Esophagus muscularis mucosa (tissue), 4 donors: ENCODE measurements at regions not wholly inside any gene's neighbourhood (a gene's known extent, or its start where the extent isn't known, plus 50 kb on each side); places are given as distances from the start of the nearest gene placed in this dataset.

Experiments
- DNase-seq: peaks from one replicate; pipeline ENCODE4 v3.0.0-alpha.2; 2017; ENCODE audit errors: extremely low spot score
- H3K27ac ChIP-seq, 4 donors: fragments of 200-600 bp; sonication (generic); replicated peaks in 1 of 4; 1 replicate in 3 of 4; 2 replicates in 1 of 4; pipeline ENCODE4 v1.5.1; 2016 to 2019; ENCODE audit warnings: mild to moderate bottlenecking in 1 of 4
- H3K27me3 ChIP-seq, 4 donors: fragments of 200-600 bp; sonication (generic); one replicate each; pipeline versions ENCODE4 v1.5.1 to v1.6.0; 2016 to 2019
- H3K36me3 ChIP-seq, 4 donors: fragments of 200-600 bp; sonication (generic); one replicate each; pipeline ENCODE4 v1.5.1; 2016 to 2019
- H3K4me1 ChIP-seq, 4 donors: fragments of 200-600 bp; sonication (generic); one replicate each; pipeline ENCODE4 v1.5.1; 2016 to 2019
- H3K4me3 ChIP-seq, 4 donors: fragments of 200-600 bp; sonication (generic); 1 replicate in 2 of 4; 2 replicates in 2 of 4; pipeline ENCODE4 v1.5.1; 2016 to 2019; ENCODE audit warnings: mild to moderate bottlenecking in 4 of 4, moderate library complexity in 1 of 4
- H3K9me3 ChIP-seq, 4 donors: fragments of 200-600 bp; sonication (generic); 1 replicate in 3 of 4; 2 replicates in 1 of 4; pipeline ENCODE4 v1.5.1; 2016 to 2019
- CTCF ChIP-seq, 3 experiments: fragments of 200-600 bp in 2 of 3; fragments of 450-650 bp in 1 of 3; sonication (generic) in 2 of 3; IDR thresholded peaks; one replicate each; pipeline ENCODE4 v1.5.1; 2017 to 2019; ENCODE audit warnings: antibody characterized with exemption in 3 of 3, mild to moderate bottlenecking in 2 of 3, moderate library complexity in 1 of 3
- EP300 ChIP-seq: sonication (generic); formaldehyde crosslinking; IDR thresholded peaks from one replicate; pipeline ENCODE4 v1.6.1; 2017; ENCODE audit warnings: antibody characterized with exemption
- POLR2A ChIP-seq: fragments of 450-650 bp; IDR thresholded peaks from one replicate; pipeline ENCODE4 v1.6.1; 2017; ENCODE audit warnings: antibody characterized with exemption, moderate library complexity, mild to moderate bottlenecking, low read depth
- POLR2AphosphoS5 ChIP-seq, 2 donors: sonication (generic); formaldehyde crosslinking; IDR thresholded peaks; one replicate each; pipeline ENCODE4 v1.6.1; 2017; ENCODE audit warnings: antibody characterized with exemption in 2 of 2
- WGBS: methylation state at CpG from one replicate; pipeline ENCODE4 v1.1.5; 2018; 5-methylcytosine and 5-hydroxymethylcytosine counted together
- intact Hi-C: fragments of 100-400 bp; cut with DNase I; formaldehyde crosslinking; loops from one replicate; pipeline ENCODE4 v1.15.1; 2023

- Histone ChIP-seq H3K4me1 (peaks cover 66 to 77% (median 71%) of the 10 kb centered on the region in 4 donors), H3K36me3 (no peaks in the 10 kb centered on the region), H3K4me3 (no peak overlapping the region), H3K27ac (peak overlapping the region; percentile 88 to 93 (median 90)), H3K9me3 (no peaks in the 10 kb centered on the region), H3K27me3 (no peaks in the 10 kb centered on the region)
- intact Hi-C loops = no loop called here
- DNase-seq = no peak
- 72% methylated on average over 2 of the region's 2 CpGs for WGBS
- no peak for TF ChIP-seq CTCF (IDR thresholded peaks at IDR 0.05)
- TF ChIP-seq POLR2A = no peak
- TF ChIP-seq POLR2AphosphoS5 (IDR thresholded peaks at IDR 0.05) = no peak
- no peak for TF ChIP-seq EP300
These were observed 129.9 kb upstream of the HAAO start for GRCh38 chr2:42922293-42922692.

- no peak overlapping the region for H3K4me3 ChIP-seq
- TF ChIP-seq CTCF (IDR thresholded peaks at IDR 0.05) = no peak
- no peak for TF ChIP-seq EP300
- TF ChIP-seq POLR2A = no peak
- no peak for TF ChIP-seq POLR2AphosphoS5 (IDR thresholded peaks at IDR 0.05)
- intact Hi-C loops = no loop called here
- H3K36me3 ChIP-seq = no peaks in the 10 kb centered on the region
- no peaks in the 10 kb centered on the region for H3K27me3 ChIP-seq
- no peaks in the 10 kb centered on the region for H3K9me3 ChIP-seq
- peak overlapping the region; percentile 88 to 93 (median 90) for H3K27ac ChIP-seq
- H3K4me1 ChIP-seq = peaks cover 64 to 77% (median 69%) of the 10 kb centered on the region in 4 donors
- WGBS = 88% methylated on average over 3 of the region's 3 CpGs
- DNase-seq = no peak
These were observed 129.3 kb upstream of the HAAO start for GRCh38 chr2:42921721-42922120.

GRCh38 chr2:42921147-42921520 lies 128.8 kb upstream of the HAAO start:
- TF ChIP-seq EP300 (no peak), POLR2A (no peak), POLR2AphosphoS5 (IDR thresholded peaks at IDR 0.05) (no peak)
- no peaks in the 10 kb centered on the region for H3K27me3 ChIP-seq
- intact Hi-C loops = no loop called here
- H3K4me1 ChIP-seq = peaks cover 58 to 74% (median 64%) of the 10 kb centered on the region in 4 donors
- no peaks in the 10 kb centered on the region for H3K36me3 ChIP-seq
- H3K27ac ChIP-seq = peak overlapping the region; percentile 88 to 93 (median 90)
- WGBS = 68% methylated on average over 3 of the region's 4 CpGs
- H3K4me3 ChIP-seq = no peak overlapping the region
- no peaks in the 10 kb centered on the region for H3K9me3 ChIP-seq
- DNase-seq = no peak

GRCh38 chr2:42920446-42921146 lies 128.2 kb upstream of the HAAO start:
- H3K27me3 ChIP-seq = no peaks in the 10 kb centered on the region
- WGBS = 99% methylated on average over 9 of the region's 15 CpGs
- H3K4me1 ChIP-seq = peaks cover 53 to 68% (median 59%) of the 10 kb centered on the region in 4 donors
- DNase-seq = no peak
- peak overlapping the region in 3 of 4 donors; percentile 88 to 93 (median 90) for H3K27ac ChIP-seq
- H3K36me3 ChIP-seq = no peaks in the 10 kb centered on the region
- H3K4me3 ChIP-seq = no peak overlapping the region
- H3K9me3 ChIP-seq = no peaks in the 10 kb centered on the region
- TF ChIP-seq POLR2A (no peak), POLR2AphosphoS5 (IDR thresholded peaks at IDR 0.05) (no peak), EP300 (no peak), CTCF (IDR thresholded peaks at IDR 0.05) (no peak)
- intact Hi-C loops = no loop called here

- TF ChIP-seq POLR2A = no peak
- TF ChIP-seq POLR2AphosphoS5 (IDR thresholded peaks at IDR 0.05) = no peak
- no peak for TF ChIP-seq CTCF (IDR thresholded peaks at IDR 0.05)
- TF ChIP-seq EP300 = no peak
- intact Hi-C loops = no loop called here
- whole genome bisulfite sequencing = 85% methylated on average over 9 of the region's 9 CpGs
- DNase-seq = no peak
- Histone ChIP-seq H3K27me3 (no peaks in the 10 kb centered on the region), H3K27ac (peak overlapping the region in 1 of 4 donors; percentile 71), H3K4me1 (peaks cover 35 to 50% (median 41%) of the 10 kb centered on the region in 4 donors), H3K36me3 (no peaks in the 10 kb centered on the region), H3K9me3 (no peaks in the 10 kb centered on the region), H3K4me3 (no peak overlapping the region)
These were observed 126.4 kb upstream of the HAAO start for GRCh38 chr2:42918671-42919318.
